ENCODE measurements at regions not wholly inside any gene's neighbourhood (a gene's known extent, or its start where the extent isn't known, plus 50 kb on each side); places are given as distances from the start of the nearest gene placed in this dataset.
"Not testable (repeated sequence)": the region's sequence is repeated elsewhere in the genome, so short reads cannot be mapped to it uniquely, and the experiment has no call there.

GRCh38 chr6:58007334-58008000 is 690.0 kb downstream of the PRIM2 start:
- CTCF ChIA-PET; H3K4me1 Mint-ChIP-seq (ENCODE audit: low read depth); intact Hi-C loops (cut with micrococcal nuclease): not testable (repeated sequence)

GRCh38 chr6:58008001-58008335 is 690.5 kb downstream of the PRIM2 start:
- not testable (repeated sequence) for H3K4me3 Mint-ChIP-seq

More at GRCh38 chr6:58007334-58008000, 690.0 kb downstream of the PRIM2 start:
- H3K27me3 Mint-ChIP-seq, DNase-seq, H3K36me3 Mint-ChIP-seq, H3K27ac Mint-ChIP-seq, H3K4me3 Mint-ChIP-seq, POLR2A ChIA-PET: not testable (repeated sequence)
- H3K9me3 Mint-ChIP-seq: peaks cover 20% of the 10 kb centered on the region

GRCh38 chr6:58011954-58012600 is 694.6 kb downstream of the PRIM2 start:
- DNase-seq; CTCF ChIA-PET; intact Hi-C loops (cut with micrococcal nuclease); H3K4me3 Mint-ChIP-seq; H3K27me3 Mint-ChIP-seq; POLR2A ChIA-PET; H3K36me3 Mint-ChIP-seq; H3K4me1 Mint-ChIP-seq (ENCODE audit: low read depth); H3K9me3 Mint-ChIP-seq; H3K27ac Mint-ChIP-seq: not testable (repeated sequence)

More at GRCh38 chr6:58008001-58008335, 690.5 kb downstream of the PRIM2 start:
- H3K9me3 Mint-ChIP-seq: peaks cover 20% of the 10 kb centered on the region
- H3K36me3 Mint-ChIP-seq; DNase-seq; CTCF ChIA-PET; intact Hi-C loops (cut with micrococcal nuclease); POLR2A ChIA-PET; H3K4me1 Mint-ChIP-seq (ENCODE audit: low read depth); H3K27ac Mint-ChIP-seq; H3K27me3 Mint-ChIP-seq: not testable (repeated sequence)

GRCh38 chr6:58016614-58017013 is 699.2 kb downstream of the PRIM2 start:
- intact Hi-C loops (cut with micrococcal nuclease); H3K4me3 Mint-ChIP-seq; H3K36me3 Mint-ChIP-seq; H3K9me3 Mint-ChIP-seq; CTCF ChIA-PET; POLR2A ChIA-PET; H3K4me1 Mint-ChIP-seq (ENCODE audit: low read depth); H3K27ac Mint-ChIP-seq; H3K27me3 Mint-ChIP-seq; DNase-seq: not testable (repeated sequence)

- POLR2A ChIA-PET; H3K4me1 Mint-ChIP-seq (ENCODE audit: low read depth); H3K27ac Mint-ChIP-seq; H3K27me3 Mint-ChIP-seq; H3K4me3 Mint-ChIP-seq; H3K9me3 Mint-ChIP-seq; CTCF ChIA-PET; H3K36me3 Mint-ChIP-seq; DNase-seq; intact Hi-C loops (cut with micrococcal nuclease): not testable (repeated sequence)
These were observed 710.8 kb downstream of the PRIM2 start for GRCh38 chr6:58028188-58028587.

- H3K36me3 Mint-ChIP-seq; H3K4me1 Mint-ChIP-seq (ENCODE audit: low read depth): not testable (repeated sequence)
These were observed 720.8 kb downstream of the PRIM2 start for GRCh38 chr6:58038213-58038612.

GRCh38 chr6:58046584-58046983 is 729.2 kb downstream of the PRIM2 start:
- H3K27me3 Mint-ChIP-seq; H3K9me3 Mint-ChIP-seq; CTCF ChIA-PET; H3K4me1 Mint-ChIP-seq (ENCODE audit: low read depth); H3K27ac Mint-ChIP-seq; H3K4me3 Mint-ChIP-seq; H3K36me3 Mint-ChIP-seq; DNase-seq; intact Hi-C loops (cut with micrococcal nuclease); POLR2A ChIA-PET: not testable (repeated sequence)

More at GRCh38 chr6:58038213-58038612, 720.8 kb downstream of the PRIM2 start:
- H3K27ac Mint-ChIP-seq; H3K9me3 Mint-ChIP-seq; intact Hi-C loops (cut with micrococcal nuclease); H3K4me3 Mint-ChIP-seq; H3K27me3 Mint-ChIP-seq; DNase-seq; POLR2A ChIA-PET; CTCF ChIA-PET: not testable (repeated sequence)

GRCh38 chr6:58047389-58047788 is 730.0 kb downstream of the PRIM2 start:
- H3K27ac Mint-ChIP-seq; H3K9me3 Mint-ChIP-seq; intact Hi-C loops (cut with micrococcal nuclease); CTCF ChIA-PET; H3K27me3 Mint-ChIP-seq; DNase-seq; H3K4me1 Mint-ChIP-seq (ENCODE audit: low read depth); H3K4me3 Mint-ChIP-seq; H3K36me3 Mint-ChIP-seq; POLR2A ChIA-PET: not testable (repeated sequence)

- H3K27ac Mint-ChIP-seq; CTCF ChIA-PET; POLR2A ChIA-PET; H3K9me3 Mint-ChIP-seq; H3K27me3 Mint-ChIP-seq; H3K36me3 Mint-ChIP-seq; DNase-seq; H3K4me1 Mint-ChIP-seq (ENCODE audit: low read depth); H3K4me3 Mint-ChIP-seq; intact Hi-C loops (cut with micrococcal nuclease): not testable (repeated sequence)
These were observed 730.4 kb downstream of the PRIM2 start for GRCh38 chr6:58047865-58048264.

- intact Hi-C loops (cut with micrococcal nuclease); H3K9me3 Mint-ChIP-seq; H3K4me1 Mint-ChIP-seq (ENCODE audit: low read depth); H3K4me3 Mint-ChIP-seq; POLR2A ChIA-PET; H3K27me3 Mint-ChIP-seq; H3K27ac Mint-ChIP-seq; H3K36me3 Mint-ChIP-seq; DNase-seq; CTCF ChIA-PET: not testable (repeated sequence)
These were observed 738.2 kb downstream of the PRIM2 start for GRCh38 chr6:58055465-58056176.

GRCh38 chr6:58059701-58060100 is 742.3 kb downstream of the PRIM2 start:
- not testable (repeated sequence) for H3K27me3 Mint-ChIP-seq

GRCh38 chr6:58063542-58063941 is 746.1 kb downstream of the PRIM2 start:
- intact Hi-C loops (cut with micrococcal nuclease); POLR2A ChIA-PET; H3K4me1 Mint-ChIP-seq (ENCODE audit: low read depth); DNase-seq; CTCF ChIA-PET; H3K4me3 Mint-ChIP-seq; H3K9me3 Mint-ChIP-seq; H3K36me3 Mint-ChIP-seq; H3K27me3 Mint-ChIP-seq; H3K27ac Mint-ChIP-seq: not testable (repeated sequence)

More at GRCh38 chr6:58059701-58060100, 742.3 kb downstream of the PRIM2 start:
- intact Hi-C loops (cut with micrococcal nuclease); CTCF ChIA-PET; DNase-seq; H3K27ac Mint-ChIP-seq; H3K4me1 Mint-ChIP-seq (ENCODE audit: low read depth); H3K9me3 Mint-ChIP-seq; POLR2A ChIA-PET; H3K4me3 Mint-ChIP-seq; H3K36me3 Mint-ChIP-seq: not testable (repeated sequence)

Measured in activated CD4-positive, alpha-beta memory T cell treated with anti-CD3 and anti-CD28 coated beads for 36 hours (primary cell).